SK-N-SH (cell line): ENCODE measurements at regions not wholly inside any gene's neighbourhood (a gene's known extent, or its start where the extent isn't known, plus 50 kb on each side); places are given as distances from the start of the nearest gene placed in this dataset.

ENCODE experiments used
- CTCF ChIA-PET: fragments of 300-600, 350-600 bp; formaldehyde crosslinking; extraction: SDS; loops from one replicate; lab custom pipeline; 2021; lab: Yijun Ruan, JAX
- POLR2A ChIA-PET: fragments of 350-600 bp; sonication (Branson Sonifier 250); formaldehyde crosslinking; extraction: SDS; loops from one replicate; lab custom pipeline; 2020; ENCODE audit warnings: antibody characterized with exemption, inconsistent platforms; lab: Yijun Ruan, JAX
- DNase-seq: peaks from one replicate; pipeline ENCODE4 v3.0.0; 2012
- H2AFZ ChIP-seq: fragments of 200-600 bp; sonication (generic); 2 replicates; pipeline ENCODE4 v1.8.1; 2016; ENCODE audit warnings: antibody characterized with exemption, mild to moderate bottlenecking, low read depth
- H3F3A ChIP-seq: fragments of 200-600 bp; sonication (generic); replicated peaks from 2 replicates; pipeline ENCODE3; 2016; ENCODE audit warnings: antibody characterized with exemption, mild to moderate bottlenecking; ENCODE audit not compliant: insufficient read depth
- H3K27ac ChIP-seq, 2 experiments: fragments of 200-500 bp in 1 of 2; fragments of 200-600 bp in 1 of 2; sonication (Bioruptor generic) in 1 of 2; sonication (generic), shearing (Covaris generic) in 1 of 2; 2 replicates each; pipeline versions ENCODE4 v1.5.1 to v1.6.1; 2014 to 2016; ENCODE audit warnings: low read depth in 2 of 2, inconsistent platforms in 1 of 2, low read length in 1 of 2, mild to moderate bottlenecking in 1 of 2, mixed read lengths in 1 of 2
- H3K27me3 ChIP-seq: fragments of 200-600 bp; sonication (generic), shearing (Covaris generic); 2 replicates; pipeline ENCODE4 v1.6.1; 2016; ENCODE audit warnings: mixed run types; ENCODE audit not compliant: insufficient read depth
- H3K36me3 ChIP-seq, 2 experiments: fragments of 200-500 bp in 1 of 2; fragments of 200-600 bp in 1 of 2; sonication (Bioruptor generic) in 1 of 2; sonication (generic) in 1 of 2; replicated peaks in 1 of 2; 2 replicates each; pipeline versions ENCODE3 to v1.5.1; 2014 to 2016; ENCODE audit warnings: low read length in 1 of 2, mild to moderate bottlenecking in 1 of 2; ENCODE audit not compliant: insufficient read depth in 2 of 2, control insufficient read depth in 1 of 2
- H3K4me1 ChIP-seq, 2 experiments: fragments of 200-500 bp in 1 of 2; fragments of 200-600 bp in 1 of 2; sonication (Bioruptor generic) in 1 of 2; sonication (generic), shearing (Covaris generic) in 1 of 2; 2 replicates each; pipeline versions ENCODE4 v1.5.1 to v1.6.1; 2014 to 2016; ENCODE audit warnings: low read depth in 1 of 2, low read length in 1 of 2, mixed run types in 1 of 2; ENCODE audit not compliant: insufficient read depth in 2 of 2, control insufficient read depth in 1 of 2
- H3K4me2 ChIP-seq: fragments of 200-600 bp; sonication (generic), shearing (Covaris generic); 2 replicates; pipeline ENCODE4 v1.6.1; 2017; ENCODE audit warnings: mixed run types
- H3K4me3 ChIP-seq, 2 experiments: fragments of 200-500 bp in 1 of 2; fragments of 200-600 bp in 1 of 2; sonication (Bioruptor generic) in 1 of 2; sonication (generic), shearing (Covaris generic) in 1 of 2; 2 replicates each; pipeline versions ENCODE4 v1.5.1 to v1.8.1; 2014 to 2016; ENCODE audit warnings: low read depth in 2 of 2, inconsistent platforms in 1 of 2, low read length in 1 of 2, mild to moderate bottlenecking in 1 of 2, mixed read lengths in 1 of 2, moderate library complexity in 1 of 2
- H3K79me2 ChIP-seq: fragments of 200-600 bp; sonication (generic); 2 replicates; pipeline ENCODE4 v1.8.1; 2017; ENCODE audit warnings: mild to moderate bottlenecking; ENCODE audit not compliant: insufficient read depth
- H3K9ac ChIP-seq: fragments of 200-600 bp; sonication (generic); 2 replicates; pipeline ENCODE4 v1.6.1; 2017; ENCODE audit warnings: mixed run types
- H3K9me2 ChIP-seq: fragments of 200-600 bp; sonication (generic); 2 replicates; pipeline ENCODE4 v1.6.1; 2017; ENCODE audit warnings: mixed run types
- H3K9me3 ChIP-seq: fragments of 200-600 bp; sonication (generic); 2 replicates; pipeline ENCODE4 v1.6.1; 2017; ENCODE audit warnings: mixed run types, mild to moderate bottlenecking, moderate library complexity
- H4K20me1 ChIP-seq: fragments of 200-600 bp; sonication (generic); 2 replicates; pipeline ENCODE4 v1.6.1; 2017; ENCODE audit warnings: mild to moderate bottlenecking, mixed run types; ENCODE audit not compliant: insufficient read depth
- CHD2 ChIP-seq: fragments of 150-350 bp; IDR thresholded peaks from 2 replicates; pipeline ENCODE4 v1.6.1; 2018; ENCODE audit warnings: low read length; ENCODE audit not compliant: partially characterized antibody
- ELF1 ChIP-seq: IDR thresholded peaks from 2 replicates; pipeline ENCODE4 v1.4.0; 2012
- EP300 ChIP-seq, 2 experiments: IDR thresholded peaks; 2 replicates each; pipeline versions ENCODE4 v1.4.0 to v1.6.1; 2012; ENCODE audit warnings: borderline replicate concordance in 1 of 2, low read depth in 1 of 2, low read length in 1 of 2
- FOXJ3 ChIP-seq: sonication (generic); formaldehyde crosslinking; IDR thresholded peaks from 2 replicates; pipeline ENCODE4 v1.5.1; 2020; ENCODE audit warnings: mild to moderate bottlenecking, missing genetic modification reagents
- GABPA ChIP-seq: IDR thresholded peaks from 2 replicates; pipeline ENCODE4 v1.4.0; 2012; ENCODE audit warnings: low read depth, mild to moderate bottlenecking
- MEF2A ChIP-seq: IDR thresholded peaks from 2 replicates; pipeline ENCODE4 v1.4.0; 2012; ENCODE audit warnings: low read depth, borderline replicate concordance
- NFIC ChIP-seq: IDR thresholded peaks from 2 replicates; pipeline ENCODE4 v1.4.0; 2012; ENCODE audit warnings: borderline replicate concordance
- NRF1 ChIP-seq: IDR thresholded peaks from 2 replicates; pipeline ENCODE4 v1.6.1; 2012; ENCODE audit warnings: low read depth, mild to moderate bottlenecking, low read length
- RAD21 ChIP-seq: IDR thresholded peaks from 2 replicates; pipeline ENCODE4 v1.6.1; 2012; ENCODE audit warnings: mild to moderate bottlenecking, low read length
- RFX5 ChIP-seq: IDR thresholded peaks from 2 replicates; pipeline ENCODE4 v1.6.1; 2012; ENCODE audit warnings: mild to moderate bottlenecking, improper control_type of control experiment, low read length
- SMC3 ChIP-seq: IDR thresholded peaks from 2 replicates; pipeline ENCODE4 v1.6.1; 2012; ENCODE audit warnings: low read depth, low read length, improper control_type of control experiment
- TAF1 ChIP-seq: IDR thresholded peaks from 2 replicates; pipeline ENCODE4 v1.6.1; 2012; ENCODE audit warnings: low read depth, mild to moderate bottlenecking, low read length, moderate library complexity, borderline replicate concordance
- TCF12 ChIP-seq: IDR thresholded peaks from 2 replicates; pipeline ENCODE4 v1.4.0; 2012
- WGBS: methylation state at CpG from one replicate; pipeline ENCODE4 v1.1.6; 2017; ENCODE audit warnings: low lambda C conversion rate; 5-methylcytosine and 5-hydroxymethylcytosine counted together
- TF ChIP-seq, protein P1 (sequence below): fragments of 150-350 bp; IDR thresholded peaks from 2 replicates; pipeline ENCODE4 v1.6.1; 2016; ENCODE audit warnings: mild to moderate bottlenecking, low read depth, low read length
- TF ChIP-seq, protein P2 (sequence below): fragments of 150-350 bp; IDR thresholded peaks from 2 replicates; pipeline ENCODE4 v1.6.1; 2017; ENCODE audit warnings: antibody characterized with exemption, low read length, low read depth, borderline replicate concordance
- TF ChIP-seq, protein P3 (sequence below): IDR thresholded peaks from 2 replicates; pipeline ENCODE4 v1.4.0; 2012; ENCODE audit warnings: low read depth, borderline replicate concordance
- TF ChIP-seq, protein P4 (sequence below): fragments of 200-600 bp; sonication (generic); IDR thresholded peaks from 2 replicates; pipeline ENCODE4 v1.6.1; 2017; ENCODE audit warnings: antibody characterized with exemption, mild to moderate bottlenecking, moderate library complexity

DNA sequence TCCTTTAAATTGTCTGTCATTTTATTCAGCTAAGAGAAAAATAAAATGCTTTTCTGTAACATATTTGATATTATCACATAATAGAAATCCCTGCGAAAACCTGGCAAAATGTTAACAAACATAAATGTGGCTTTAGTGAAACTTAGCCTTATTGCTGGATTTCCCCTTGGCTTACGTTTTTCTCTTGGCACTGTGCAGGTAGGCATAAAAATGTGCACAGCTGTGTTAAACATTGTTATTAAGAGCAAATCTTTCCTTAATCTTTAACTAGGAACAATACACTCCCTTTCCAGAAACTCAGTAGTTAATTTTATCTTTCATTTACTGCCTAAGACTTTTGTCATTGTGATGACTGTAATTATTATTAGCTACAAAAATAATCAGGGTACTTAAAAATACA, 202.4 kb upstream of the GNPDA2 start (continued):
- TF ChIP-seq FOXJ3 (CRISPR knock-in tag) (no peak), GABPA (no peak)
- TF ChIP-seq, protein P1, sequence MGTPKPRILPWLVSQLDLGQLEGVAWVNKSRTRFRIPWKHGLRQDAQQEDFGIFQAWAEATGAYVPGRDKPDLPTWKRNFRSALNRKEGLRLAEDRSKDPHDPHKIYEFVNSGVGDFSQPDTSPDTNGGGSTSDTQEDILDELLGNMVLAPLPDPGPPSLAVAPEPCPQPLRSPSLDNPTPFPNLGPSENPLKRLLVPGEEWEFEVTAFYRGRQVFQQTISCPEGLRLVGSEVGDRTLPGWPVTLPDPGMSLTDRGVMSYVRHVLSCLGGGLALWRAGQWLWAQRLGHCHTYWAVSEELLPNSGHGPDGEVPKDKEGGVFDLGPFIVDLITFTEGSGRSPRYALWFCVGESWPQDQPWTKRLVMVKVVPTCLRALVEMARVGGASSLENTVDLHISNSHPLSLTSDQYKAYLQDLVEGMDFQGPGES, result no peak

DNA sequence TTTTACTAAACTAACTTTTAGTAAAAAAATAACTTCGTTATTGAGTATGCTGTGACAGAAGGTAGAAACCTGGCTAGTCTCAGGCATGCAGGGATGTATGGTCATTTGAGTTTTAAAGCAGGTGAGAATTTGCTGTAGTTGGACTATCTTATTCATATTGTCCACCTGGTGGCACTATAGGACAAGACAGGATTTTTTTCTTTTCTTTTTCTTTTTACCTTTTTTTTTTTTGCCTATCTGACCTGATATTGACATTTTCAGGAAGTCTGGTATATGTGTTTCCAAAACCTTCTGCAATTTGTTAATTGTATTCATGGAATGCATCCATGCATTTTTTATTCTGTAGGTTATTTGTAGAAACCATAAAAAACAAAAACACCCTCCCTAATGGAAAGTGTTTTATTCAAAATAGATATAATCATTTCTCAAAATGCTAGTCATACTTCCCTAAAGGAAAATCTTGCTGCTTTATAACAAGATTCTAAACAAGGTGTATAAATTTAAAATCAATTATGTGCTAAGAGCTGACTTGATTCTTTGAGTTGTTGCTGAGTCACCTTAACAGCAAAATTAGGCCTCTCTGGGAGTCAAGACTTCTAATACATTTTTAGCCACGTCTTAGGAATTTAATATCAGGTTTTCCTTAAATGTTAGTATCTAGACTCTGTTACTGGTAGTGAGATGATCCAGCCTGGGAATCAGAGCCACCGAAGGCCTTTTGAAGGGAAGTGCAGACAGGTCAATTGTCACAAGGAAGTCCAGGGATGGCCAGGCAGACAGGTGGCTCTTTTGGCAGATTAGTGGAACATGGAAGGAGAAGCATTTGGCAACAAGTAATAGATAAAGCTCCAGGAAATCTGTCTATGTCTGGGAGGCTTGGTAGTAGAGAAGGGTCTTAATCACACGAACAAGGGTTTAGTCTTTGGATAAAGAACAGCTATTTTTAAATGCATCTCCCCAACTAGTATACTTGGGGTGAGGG, 201.3 kb upstream of the GNPDA2 start:
- H3K79me2 ChIP-seq, result no peaks in the 10 kb centered on the region
- no peaks in the 10 kb centered on the region for H3K9me2 ChIP-seq
- no peaks in the 10 kb centered on the region for H3F3A ChIP-seq
- TF ChIP-seq TCF12 (no peak), RFX5 (no peak), SMC3 (peak; percentile 41; the same call in 1 of the 2 replicates), NRF1 (no peak), ELF1 (no peak), CHD2 (no peak), EP300 (IDR thresholded peaks at IDR 0.05; ENCODE audit: borderline replicate concordance in 1 of 2, low read depth in 1 of 2, low read length in 1 of 2) (no peak), MEF2A (no peak), NFIC (no peak), TAF1 (no peak), RAD21 (peak; percentile 78)
- TF ChIP-seq, protein P1, result no peak
- TF ChIP-seq, protein P2, sequence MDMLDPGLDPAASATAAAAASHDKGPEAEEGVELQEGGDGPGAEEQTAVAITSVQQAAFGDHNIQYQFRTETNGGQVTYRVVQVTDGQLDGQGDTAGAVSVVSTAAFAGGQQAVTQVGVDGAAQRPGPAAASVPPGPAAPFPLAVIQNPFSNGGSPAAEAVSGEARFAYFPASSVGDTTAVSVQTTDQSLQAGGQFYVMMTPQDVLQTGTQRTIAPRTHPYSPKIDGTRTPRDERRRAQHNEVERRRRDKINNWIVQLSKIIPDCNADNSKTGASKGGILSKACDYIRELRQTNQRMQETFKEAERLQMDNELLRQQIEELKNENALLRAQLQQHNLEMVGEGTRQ, result no peak
- TF ChIP-seq, protein P3, sequence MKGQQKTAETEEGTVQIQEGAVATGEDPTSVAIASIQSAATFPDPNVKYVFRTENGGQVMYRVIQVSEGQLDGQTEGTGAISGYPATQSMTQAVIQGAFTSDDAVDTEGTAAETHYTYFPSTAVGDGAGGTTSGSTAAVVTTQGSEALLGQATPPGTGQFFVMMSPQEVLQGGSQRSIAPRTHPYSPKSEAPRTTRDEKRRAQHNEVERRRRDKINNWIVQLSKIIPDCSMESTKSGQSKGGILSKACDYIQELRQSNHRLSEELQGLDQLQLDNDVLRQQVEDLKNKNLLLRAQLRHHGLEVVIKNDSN, result no peak
- TF ChIP-seq, protein P4, sequence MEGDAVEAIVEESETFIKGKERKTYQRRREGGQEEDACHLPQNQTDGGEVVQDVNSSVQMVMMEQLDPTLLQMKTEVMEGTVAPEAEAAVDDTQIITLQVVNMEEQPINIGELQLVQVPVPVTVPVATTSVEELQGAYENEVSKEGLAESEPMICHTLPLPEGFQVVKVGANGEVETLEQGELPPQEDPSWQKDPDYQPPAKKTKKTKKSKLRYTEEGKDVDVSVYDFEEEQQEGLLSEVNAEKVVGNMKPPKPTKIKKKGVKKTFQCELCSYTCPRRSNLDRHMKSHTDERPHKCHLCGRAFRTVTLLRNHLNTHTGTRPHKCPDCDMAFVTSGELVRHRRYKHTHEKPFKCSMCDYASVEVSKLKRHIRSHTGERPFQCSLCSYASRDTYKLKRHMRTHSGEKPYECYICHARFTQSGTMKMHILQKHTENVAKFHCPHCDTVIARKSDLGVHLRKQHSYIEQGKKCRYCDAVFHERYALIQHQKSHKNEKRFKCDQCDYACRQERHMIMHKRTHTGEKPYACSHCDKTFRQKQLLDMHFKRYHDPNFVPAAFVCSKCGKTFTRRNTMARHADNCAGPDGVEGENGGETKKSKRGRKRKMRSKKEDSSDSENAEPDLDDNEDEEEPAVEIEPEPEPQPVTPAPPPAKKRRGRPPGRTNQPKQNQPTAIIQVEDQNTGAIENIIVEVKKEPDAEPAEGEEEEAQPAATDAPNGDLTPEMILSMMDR, result peak; percentile 59
- no peaks in the 10 kb centered on the region for H4K20me1 ChIP-seq
- no peaks in the 10 kb centered on the region for H3K36me3 ChIP-seq
- no peaks in the 10 kb centered on the region for H3K9me3 ChIP-seq
- WGBS, result 20% methylated on average over 4 of the region's 4 CpGs
- H3K27me3 ChIP-seq, result no peaks in the 10 kb centered on the region
- H3K4me3 ChIP-seq, result no peak overlapping the region
- H3K4me2 ChIP-seq, result no peak overlapping the region
- H3K4me1 ChIP-seq, result no peaks in the 10 kb centered on the region
- no peak overlapping the region for H3K27ac ChIP-seq
- DNase-seq, result peak; percentile 0
- ChIA-PET CTCF (interaction anchor here (0.9 to 2.9 kb wide), 6 partner anchors 9 to 1343 kb away, joined by 3 to 15 read pairs (median 4); no protein-coding TSS in a partner anchor), POLR2A (no interaction called here)
- H2AFZ ChIP-seq, result no peak overlapping the region
- H3K9ac ChIP-seq, result no peak overlapping the region
